GM06990 (cell line): ENCODE measurements at regions not wholly inside any gene's neighbourhood (a gene's known extent, or its start where the extent isn't known, plus 50 kb on each side); places are given as distances from the start of the nearest gene placed in this dataset.

ENCODE experiments used
- DNase-seq: peaks from one replicate; pipeline ENCODE4 v3.0.0-alpha.2; 2011; ENCODE audit not compliant: insufficient read length; ENCODE audit errors: extremely low read depth
- H3K27me3 ChIP-seq: replicated peaks from 2 replicates; pipeline ENCODE4 v1.6.0; 2011; ENCODE audit warnings: low read length; ENCODE audit not compliant: control insufficient read depth, insufficient read depth
- H3K36me3 ChIP-seq: 2 replicates; pipeline ENCODE4 v1.5.1; 2011; ENCODE audit warnings: low read length; ENCODE audit not compliant: control insufficient read depth, insufficient read depth
- H3K4me3 ChIP-seq: replicated peaks from 2 replicates; pipeline ENCODE4 v1.5.1; 2011; ENCODE audit warnings: low read depth, mild to moderate bottlenecking, control low read depth, low read length
- TF ChIP-seq, protein P1 (sequence below): IDR thresholded peaks from 2 replicates; pipeline ENCODE4 v1.5.1; 2011; ENCODE audit warnings: low read length, control low read depth, mild to moderate bottlenecking, inconsistent platforms; ENCODE audit not compliant: insufficient read depth, poor library complexity, severe bottlenecking

DNA sequence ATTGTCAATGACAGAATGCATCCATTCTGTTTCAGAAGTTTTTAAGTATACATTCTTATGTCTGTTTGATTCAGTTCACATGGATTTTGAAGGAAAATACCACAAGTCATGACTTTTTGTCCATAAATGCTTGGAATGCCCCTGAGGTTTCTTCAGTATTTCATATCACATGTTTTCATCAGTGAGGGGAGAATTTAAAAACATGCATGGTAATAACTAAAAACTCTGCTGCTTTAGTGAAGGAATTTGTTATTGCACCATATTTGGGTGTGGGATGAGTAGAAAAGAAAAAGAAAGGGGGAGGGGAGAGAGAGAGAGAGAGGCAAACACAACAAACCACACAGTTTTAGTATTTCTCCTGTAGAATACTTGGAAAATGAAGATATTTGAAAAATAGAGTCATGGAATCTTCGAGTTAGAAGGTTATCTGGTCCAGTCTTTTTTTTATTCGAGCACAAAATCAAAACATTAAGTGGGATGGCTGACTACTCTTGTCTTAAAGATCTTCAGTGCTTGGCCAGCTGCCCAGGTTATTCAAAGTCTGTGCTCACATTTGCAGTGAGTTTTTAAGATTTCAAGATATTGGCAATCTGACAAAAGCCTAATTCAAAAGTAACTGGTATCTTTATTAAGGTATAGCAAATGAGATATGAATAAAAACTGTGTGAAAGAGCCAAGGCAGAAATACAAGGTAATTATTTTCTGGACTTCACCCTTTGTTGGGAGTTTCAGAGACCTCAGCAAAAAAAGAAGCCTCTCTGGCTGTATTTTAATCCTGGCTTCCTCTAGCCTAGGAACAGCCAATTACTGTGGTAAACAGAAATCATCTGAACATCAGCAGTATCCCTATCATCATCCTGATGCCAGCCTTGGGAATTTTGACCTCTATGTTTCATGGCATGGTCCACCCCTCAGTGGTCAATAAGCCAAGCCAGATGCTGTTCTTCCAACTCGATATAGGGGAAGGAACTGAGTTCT lies 687.9 kb upstream of the CITED2 start:
- Histone ChIP-seq H3K36me3 (no peaks in the 10 kb centered on the region), H3K4me3 (no peak overlapping the region), H3K27me3 (no peaks in the 10 kb centered on the region)
- TF ChIP-seq, protein P1, sequence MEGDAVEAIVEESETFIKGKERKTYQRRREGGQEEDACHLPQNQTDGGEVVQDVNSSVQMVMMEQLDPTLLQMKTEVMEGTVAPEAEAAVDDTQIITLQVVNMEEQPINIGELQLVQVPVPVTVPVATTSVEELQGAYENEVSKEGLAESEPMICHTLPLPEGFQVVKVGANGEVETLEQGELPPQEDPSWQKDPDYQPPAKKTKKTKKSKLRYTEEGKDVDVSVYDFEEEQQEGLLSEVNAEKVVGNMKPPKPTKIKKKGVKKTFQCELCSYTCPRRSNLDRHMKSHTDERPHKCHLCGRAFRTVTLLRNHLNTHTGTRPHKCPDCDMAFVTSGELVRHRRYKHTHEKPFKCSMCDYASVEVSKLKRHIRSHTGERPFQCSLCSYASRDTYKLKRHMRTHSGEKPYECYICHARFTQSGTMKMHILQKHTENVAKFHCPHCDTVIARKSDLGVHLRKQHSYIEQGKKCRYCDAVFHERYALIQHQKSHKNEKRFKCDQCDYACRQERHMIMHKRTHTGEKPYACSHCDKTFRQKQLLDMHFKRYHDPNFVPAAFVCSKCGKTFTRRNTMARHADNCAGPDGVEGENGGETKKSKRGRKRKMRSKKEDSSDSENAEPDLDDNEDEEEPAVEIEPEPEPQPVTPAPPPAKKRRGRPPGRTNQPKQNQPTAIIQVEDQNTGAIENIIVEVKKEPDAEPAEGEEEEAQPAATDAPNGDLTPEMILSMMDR: no peak
- no peak for DNase-seq

DNA sequence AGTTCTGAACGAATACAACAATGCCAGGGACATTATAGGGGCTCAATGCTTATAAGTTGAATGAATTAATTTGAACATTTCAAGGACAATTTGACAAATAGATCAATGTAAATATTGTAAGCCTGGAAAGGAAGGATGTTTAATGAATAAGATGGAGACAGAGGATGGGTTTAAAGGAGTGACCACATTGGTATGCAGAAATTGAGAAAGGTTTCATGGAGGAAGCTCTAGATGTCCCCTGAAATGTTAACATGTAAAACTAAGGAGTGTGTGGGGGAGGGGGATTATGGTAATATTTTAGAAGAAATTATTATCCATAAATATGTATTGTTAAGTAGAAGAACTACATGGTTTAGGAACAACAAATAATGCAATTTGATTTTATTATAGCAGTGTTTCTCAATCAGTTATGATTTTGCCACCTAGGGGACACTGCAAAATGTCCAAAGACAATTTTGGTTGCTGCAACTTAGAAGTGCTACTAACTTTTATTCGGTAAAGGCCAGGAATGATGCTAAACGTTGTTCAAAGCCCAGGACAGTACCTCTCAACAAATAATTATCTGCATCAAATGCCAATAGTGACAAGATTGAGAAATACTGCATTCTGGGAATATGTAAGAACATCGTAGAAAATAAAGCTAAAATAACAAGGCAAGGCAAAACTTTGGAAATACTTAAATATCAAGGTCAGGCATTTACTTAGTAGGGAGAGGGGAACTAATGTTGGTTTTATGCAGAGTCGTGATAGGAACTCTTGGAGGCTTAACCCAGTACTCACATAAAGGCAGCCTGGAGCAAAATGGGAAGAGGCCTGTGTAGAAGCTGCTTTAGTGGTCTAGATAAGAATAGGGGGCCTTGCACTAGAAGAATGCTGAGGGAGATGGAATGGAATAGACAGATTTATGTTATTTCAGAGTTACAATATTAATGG lies 686.9 kb upstream of the CITED2 start:
- TF ChIP-seq, protein P1: no peak
- Histone ChIP-seq H3K36me3 (no peaks in the 10 kb centered on the region), H3K27me3 (no peaks in the 10 kb centered on the region), H3K4me3 (no peak overlapping the region)
- no peak for DNase-seq

DNA sequence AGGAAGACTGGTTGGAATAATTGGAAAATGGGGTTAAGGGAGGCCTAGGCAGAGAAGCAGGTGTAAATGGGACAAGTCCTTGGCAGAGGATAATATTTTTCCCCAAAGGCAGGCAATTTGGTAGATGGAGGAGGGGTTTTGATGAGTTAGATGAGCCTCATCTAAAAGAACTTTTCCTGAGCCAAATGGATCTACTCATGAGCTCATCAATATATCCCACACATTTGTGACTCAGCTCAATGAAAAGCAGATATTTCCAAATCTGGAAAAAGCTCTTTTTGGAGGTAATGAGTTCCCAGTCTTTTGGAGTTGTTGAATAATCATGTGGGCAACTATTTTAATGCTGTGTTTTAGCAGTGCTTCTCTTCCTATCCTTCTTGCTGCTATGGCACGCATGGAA lies 685.5 kb upstream of the CITED2 start:
- H3K27me3 ChIP-seq: no peaks in the 10 kb centered on the region
- no peaks in the 10 kb centered on the region for H3K36me3 ChIP-seq
- no peak for DNase-seq
- TF ChIP-seq, protein P1: no peak
- no peak overlapping the region for H3K4me3 ChIP-seq

DNA sequence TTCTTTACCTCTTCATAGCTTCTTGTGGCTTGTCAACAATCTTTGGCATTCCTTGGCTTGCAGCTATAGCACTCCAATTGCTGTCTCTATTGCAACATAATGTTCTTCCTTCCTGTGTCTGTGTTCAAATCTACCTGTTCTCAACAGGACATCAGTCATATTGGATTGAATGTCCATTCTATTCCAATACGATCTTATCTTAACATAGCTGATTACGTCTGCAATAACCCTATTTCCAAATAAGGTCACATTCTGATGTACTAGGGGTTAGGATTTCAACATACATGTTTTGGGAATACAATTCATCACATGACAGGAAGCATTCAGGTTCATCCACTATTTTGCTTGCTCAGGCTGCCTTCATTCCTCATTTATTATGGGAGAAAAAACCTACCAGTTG lies 684.4 kb upstream of the CITED2 start:
- no peak for DNase-seq
- no peak overlapping the region for H3K4me3 ChIP-seq
- H3K27me3 ChIP-seq: no peaks in the 10 kb centered on the region
- no peaks in the 10 kb centered on the region for H3K36me3 ChIP-seq
- TF ChIP-seq, protein P1: no peak

DNA sequence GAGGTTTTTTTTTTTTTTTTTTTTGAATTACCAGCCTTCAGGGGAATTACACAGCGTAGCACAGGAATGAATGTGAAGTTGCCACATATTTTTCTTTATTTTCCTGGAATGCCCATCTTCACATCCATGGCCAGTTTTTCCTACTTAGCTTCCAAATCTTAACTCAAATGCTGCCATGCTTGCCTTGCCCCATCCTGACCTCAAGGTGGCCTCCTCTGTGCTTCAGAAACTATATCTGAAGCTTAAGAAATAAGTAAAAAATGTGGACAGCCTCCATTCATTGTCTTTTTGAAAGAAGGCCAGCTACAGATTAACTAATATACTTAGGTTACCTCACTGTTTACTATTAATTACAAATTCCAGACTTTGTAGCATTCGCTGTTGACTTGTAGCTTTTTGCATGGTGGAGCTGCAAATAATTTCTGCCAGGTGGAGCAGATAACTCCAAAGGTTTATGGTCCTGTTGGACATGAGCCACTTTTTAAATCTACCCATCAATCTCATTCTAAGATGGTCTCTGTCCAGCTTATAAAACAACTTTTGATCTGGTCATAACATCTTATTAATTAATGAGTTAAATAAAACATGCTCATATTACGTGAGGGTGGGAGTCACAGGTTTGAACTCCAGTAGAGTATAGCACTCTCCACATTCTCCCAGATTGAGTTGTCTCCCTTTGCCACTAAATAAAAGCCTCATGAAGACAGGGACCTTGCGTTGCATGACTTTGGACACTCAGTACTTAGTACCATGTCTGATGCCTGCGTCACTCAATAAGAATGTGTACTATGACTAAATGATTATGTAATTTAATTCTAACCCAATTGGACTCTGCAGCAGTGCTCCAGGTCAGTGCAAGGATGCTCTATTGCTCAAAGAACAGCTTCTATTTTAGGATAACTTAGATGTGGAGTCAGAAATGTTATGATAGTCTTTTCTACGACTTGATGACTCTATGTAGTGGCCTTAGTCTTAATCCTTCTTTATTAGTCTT lies 678.6 kb upstream of the CITED2 start:
- Histone ChIP-seq H3K36me3 (no peaks in the 10 kb centered on the region), H3K4me3 (no peak overlapping the region), H3K27me3 (no peaks in the 10 kb centered on the region)
- DNase-seq: no peak
- TF ChIP-seq, protein P1: peak; percentile 22
